Thyroid gland (tissue), 4 donors: ENCODE measurements at regions not wholly inside any gene's neighbourhood (a gene's known extent, or its start where the extent isn't known, plus 50 kb on each side); places are given as distances from the start of the nearest gene placed in this dataset.

ENCODE experiments used
- DNase-seq, 2 donors: peaks; one replicate each; pipeline ENCODE4 v3.0.0-alpha.2; 2019
- H3K27ac ChIP-seq, 3 donors: fragments of 200-600 bp; sonication (generic); 1 replicate in 2 of 3; 2 replicates in 1 of 3; pipeline ENCODE4 v1.5.1; 2016 to 2019; ENCODE audit warnings: mild to moderate bottlenecking in 1 of 3, moderate library complexity in 1 of 3
- H3K27me3 ChIP-seq: fragments of 200-600 bp; sonication (generic); one replicate; pipeline ENCODE4 v1.5.1; 2019
- H3K36me3 ChIP-seq, 2 donors: fragments of 200-600 bp; sonication (generic); one replicate each; pipeline ENCODE4 v1.5.1; 2016 to 2019
- H3K4me1 ChIP-seq, 2 donors: fragments of 200-600 bp; sonication (generic); one replicate each; pipeline ENCODE4 v1.5.1; 2017 to 2019
- H3K4me3 ChIP-seq, 3 donors: fragments of 200-600 bp; sonication (generic); replicated peaks in 1 of 3; 1 replicate in 2 of 3; 2 replicates in 1 of 3; pipeline ENCODE4 v1.5.1; 2016; ENCODE audit warnings: mild to moderate bottlenecking in 1 of 3
- H3K9me3 ChIP-seq: fragments of 200-600 bp; sonication (generic); one replicate; pipeline ENCODE4 v1.5.1; 2017
- POLR2A ChIP-seq, 2 donors: fragments of 450-650 bp; IDR thresholded peaks; one replicate each; pipeline ENCODE4 v1.6.1; 2017; ENCODE audit warnings: antibody characterized with exemption in 2 of 2, mild to moderate bottlenecking in 2 of 2, moderate library complexity in 1 of 2
- WGBS, 2 donors: methylation state at CpG; one replicate each; pipeline ENCODE4 v1.1.5; 2017; 5-methylcytosine and 5-hydroxymethylcytosine counted together
- intact Hi-C: fragments of 100-400 bp; cut with DNase I; formaldehyde crosslinking; loops from one replicate; pipeline ENCODE4 v1.15.1; 2023
- TF ChIP-seq, protein P1 (sequence below), 6 experiments: fragments of 200-600 bp in 3 of 6; fragments of 450-650 bp in 3 of 6; sonication (generic) in 3 of 6; IDR thresholded peaks; one replicate each; pipeline ENCODE4 v1.5.1; 2016 to 2019; ENCODE audit warnings: antibody characterized with exemption in 6 of 6, mild to moderate bottlenecking in 2 of 6, inconsistent platforms in 1 of 6, moderate library complexity in 1 of 6

- Histone ChIP-seq H3K9me3 (no peaks in the 10 kb centered on the region), H3K4me3 (no peak overlapping the region), H3K27ac (no peak overlapping the region), H3K27me3 (no peaks in the 10 kb centered on the region), H3K36me3 (no peaks in the 10 kb centered on the region), H3K4me1 (no peaks in the 10 kb centered on the region)
- WGBS, 2 donors, result 95 to 99% methylated on average over 1 of the region's 1 CpG
- DNase-seq, result no peak
- intact Hi-C loops, result no loop called here
- TF ChIP-seq, protein P1, sequence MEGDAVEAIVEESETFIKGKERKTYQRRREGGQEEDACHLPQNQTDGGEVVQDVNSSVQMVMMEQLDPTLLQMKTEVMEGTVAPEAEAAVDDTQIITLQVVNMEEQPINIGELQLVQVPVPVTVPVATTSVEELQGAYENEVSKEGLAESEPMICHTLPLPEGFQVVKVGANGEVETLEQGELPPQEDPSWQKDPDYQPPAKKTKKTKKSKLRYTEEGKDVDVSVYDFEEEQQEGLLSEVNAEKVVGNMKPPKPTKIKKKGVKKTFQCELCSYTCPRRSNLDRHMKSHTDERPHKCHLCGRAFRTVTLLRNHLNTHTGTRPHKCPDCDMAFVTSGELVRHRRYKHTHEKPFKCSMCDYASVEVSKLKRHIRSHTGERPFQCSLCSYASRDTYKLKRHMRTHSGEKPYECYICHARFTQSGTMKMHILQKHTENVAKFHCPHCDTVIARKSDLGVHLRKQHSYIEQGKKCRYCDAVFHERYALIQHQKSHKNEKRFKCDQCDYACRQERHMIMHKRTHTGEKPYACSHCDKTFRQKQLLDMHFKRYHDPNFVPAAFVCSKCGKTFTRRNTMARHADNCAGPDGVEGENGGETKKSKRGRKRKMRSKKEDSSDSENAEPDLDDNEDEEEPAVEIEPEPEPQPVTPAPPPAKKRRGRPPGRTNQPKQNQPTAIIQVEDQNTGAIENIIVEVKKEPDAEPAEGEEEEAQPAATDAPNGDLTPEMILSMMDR (IDR thresholded peaks at IDR 0.05), result no peak
Measured at GRCh38 chr3:181470349-181470748, 241.4 kb upstream of the SOX2 start.

DNA sequence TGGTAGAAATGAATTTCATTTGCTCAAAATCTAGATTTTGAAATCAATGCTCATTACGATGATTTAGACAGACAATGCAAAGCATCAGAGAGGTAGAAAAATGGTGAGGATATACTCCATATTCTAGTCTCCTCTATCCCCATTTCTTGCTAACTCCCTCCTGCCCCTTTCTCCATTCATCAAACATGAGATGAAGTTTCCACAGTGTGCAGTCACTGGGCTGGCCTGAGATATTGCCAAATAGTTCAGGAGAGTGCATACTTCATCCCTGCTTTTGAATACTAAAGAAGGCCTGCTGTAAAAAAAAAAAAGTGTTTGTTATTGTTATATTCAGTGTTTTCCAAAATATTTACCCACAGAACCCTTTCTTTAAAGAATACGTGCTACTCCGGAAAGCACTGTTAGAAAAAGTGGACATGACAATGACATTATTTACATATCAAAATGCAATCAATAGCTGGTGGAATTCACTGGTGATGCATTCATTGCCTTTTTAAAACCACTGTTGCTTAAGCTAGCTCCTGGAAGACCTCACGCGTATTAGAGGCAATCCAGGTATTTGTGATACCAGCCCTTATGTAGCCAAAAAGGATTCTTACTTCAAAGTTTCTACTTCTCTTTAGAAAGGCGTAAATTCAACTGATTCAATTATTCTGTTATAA, 247.6 kb upstream of the SOX2 start:
- intact Hi-C loops, result no loop called here
- Histone ChIP-seq H3K27ac (no peak overlapping the region), H3K27me3 (no peaks in the 10 kb centered on the region), H3K4me3 (no peak overlapping the region), H3K9me3 (no peaks in the 10 kb centered on the region), H3K36me3 (no peaks in the 10 kb centered on the region), H3K4me1 (no peaks in the 10 kb centered on the region)
- TF ChIP-seq POLR2A (IDR thresholded peaks at IDR 0.05), result no peak
- TF ChIP-seq, protein P1 (IDR thresholded peaks at IDR 0.05), result no peak
- DNase-seq, result no peak
- 90 to 91% methylated on average over 6 of the region's 6 CpGs for WGBS, 2 donors

DNA sequence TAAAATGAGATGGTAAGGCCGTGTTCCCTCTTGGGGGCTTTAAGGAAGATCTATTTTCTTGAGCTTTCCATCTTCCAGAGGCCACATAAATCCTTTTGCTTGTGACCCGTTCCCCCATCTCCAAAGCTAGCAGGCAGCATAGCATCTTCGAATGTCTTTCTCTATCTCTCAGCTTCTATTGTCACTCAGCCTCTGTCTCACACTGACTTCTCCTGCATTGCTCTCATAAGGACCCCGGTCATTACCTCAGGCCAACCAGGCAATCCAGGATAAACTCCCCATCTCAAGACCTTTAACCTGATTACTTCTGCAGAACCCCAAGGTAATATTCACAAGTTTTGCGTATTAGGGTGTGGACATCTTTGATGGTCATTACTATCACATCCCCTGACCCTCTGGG, 250.3 kb upstream of the SOX2 start:
- H3K9me3 ChIP-seq, result no peaks in the 10 kb centered on the region
- H3K27me3 ChIP-seq, result no peaks in the 10 kb centered on the region
- H3K4me3 ChIP-seq, result no peak overlapping the region
- no peak for DNase-seq
- H3K36me3 ChIP-seq, result no peaks in the 10 kb centered on the region
- intact Hi-C loops, result no loop called here
- no peak for TF ChIP-seq POLR2A (IDR thresholded peaks at IDR 0.05)
- TF ChIP-seq, protein P1 (IDR thresholded peaks at IDR 0.05), result no peak
- no peak overlapping the region for H3K27ac ChIP-seq
- H3K4me1 ChIP-seq, result no peaks in the 10 kb centered on the region
- WGBS, 2 donors, result 85 to 94% methylated on average over 5 of the region's 5 CpGs

GRCh38 chr3:181459516-181459915, 252.2 kb upstream of the SOX2 start:
- no peaks in the 10 kb centered on the region for H3K27me3 ChIP-seq
- TF ChIP-seq, protein P1 (IDR thresholded peaks at IDR 0.05), result no peak
- TF ChIP-seq POLR2A (IDR thresholded peaks at IDR 0.05), result no peak
- no peaks in the 10 kb centered on the region for H3K36me3 ChIP-seq
- intact Hi-C loops, result no loop called here
- no peak for DNase-seq
- no peak overlapping the region for H3K4me3 ChIP-seq
- no peaks in the 10 kb centered on the region for H3K4me1 ChIP-seq
- no peaks in the 10 kb centered on the region for H3K9me3 ChIP-seq
- 89 to 94% methylated on average over 2 of the region's 2 CpGs for WGBS, 2 donors
- no peak overlapping the region for H3K27ac ChIP-seq

GRCh38 chr3:181458857-181459256, 252.9 kb upstream of the SOX2 start:
- H3K4me3 ChIP-seq, result no peak overlapping the region
- H3K36me3 ChIP-seq, result no peaks in the 10 kb centered on the region
- no peak overlapping the region for H3K27ac ChIP-seq
- no peaks in the 10 kb centered on the region for H3K4me1 ChIP-seq
- intact Hi-C loops, result no loop called here
- H3K9me3 ChIP-seq, result no peaks in the 10 kb centered on the region
- no peaks in the 10 kb centered on the region for H3K27me3 ChIP-seq
- DNase-seq, result no peak
- TF ChIP-seq, protein P1 (IDR thresholded peaks at IDR 0.05), result no peak
- no peak for TF ChIP-seq POLR2A (IDR thresholded peaks at IDR 0.05)
